NOMO-1 treated with DMSO at 0.1 percent for 48 hours (cell line): ENCODE measurements at regions not wholly inside any gene's neighbourhood (a gene's known extent, or its start where the extent isn't known, plus 50 kb on each side); places are given as distances from the start of the nearest gene placed in this dataset.

Experiments used
- DNase-seq: peaks from one replicate; lab custom pipeline; 2025; ENCODE audit not compliant: unreplicated experiment; lab: John Stamatoyannopoulos, UW

GRCh38 chr4:176843710-176844109, 51.0 kb upstream of the VEGFC start:
- no peak for DNase-seq

- DNase-seq: no peak
Measured at GRCh38 chr4:176844448-176844847, 51.7 kb upstream of the VEGFC start.

GRCh38 chr4:176845636-176846035, 52.9 kb upstream of the VEGFC start:
- no peak for DNase-seq

GRCh38 chr4:176849076-176849475, 56.4 kb upstream of the VEGFC start:
- DNase-seq: peak; percentile 49

GRCh38 chr4:176850436-176850835, 57.7 kb upstream of the VEGFC start:
- DNase-seq: no peak

- no peak for DNase-seq
Measured at GRCh38 chr4:176856421-176856820, 63.7 kb upstream of the VEGFC start.

- no peak for DNase-seq
Measured at GRCh38 chr4:176858839-176859238, 66.1 kb upstream of the VEGFC start.

- DNase-seq: peak; percentile 50
Measured at GRCh38 chr4:176864238-176864637, 71.5 kb upstream of the VEGFC start.

GRCh38 chr4:176868676-176869075, 76.0 kb upstream of the VEGFC start:
- DNase-seq: no peak

GRCh38 chr4:176872461-176872860, 79.7 kb upstream of the VEGFC start:
- peak; percentile 9 for DNase-seq

GRCh38 chr4:176874721-176875445, 82.2 kb upstream of the VEGFC start:
- peak; percentile 15 for DNase-seq

GRCh38 chr4:176875446-176875930, 82.8 kb upstream of the VEGFC start:
- peak; percentile 60 for DNase-seq

GRCh38 chr4:176879380-176880116, 86.8 kb upstream of the VEGFC start:
- peak; percentile 32 for DNase-seq

- no peak for DNase-seq
Measured at GRCh38 chr4:176882206-176882605, 89.5 kb upstream of the VEGFC start.

- DNase-seq: no peak
Measured at GRCh38 chr4:176883108-176883550, 90.4 kb upstream of the VEGFC start.

GRCh38 chr4:176883681-176884418, 91.1 kb upstream of the VEGFC start:
- DNase-seq: peak; percentile 38

GRCh38 chr4:176885224-176885623, 92.5 kb upstream of the VEGFC start:
- no peak for DNase-seq

- no peak for DNase-seq
Measured at GRCh38 chr4:176886135-176886534, 93.4 kb upstream of the VEGFC start.

GRCh38 chr4:176889776-176890175, 97.1 kb upstream of the VEGFC start:
- no peak for DNase-seq

GRCh38 chr4:176894498-176894897, 101.8 kb upstream of the VEGFC start:
- no peak for DNase-seq

- no peak for DNase-seq
Measured at GRCh38 chr4:176896211-176896610, 103.5 kb upstream of the VEGFC start.

- DNase-seq: no peak
Measured at GRCh38 chr4:176897226-176897625, 104.5 kb upstream of the VEGFC start.
